ENCODE measurements at regions not wholly inside any gene's neighbourhood (a gene's known extent, or its start where the extent isn't known, plus 50 kb on each side); places are given as distances from the start of the nearest gene placed in this dataset.

- H3K27me3 ChIP-seq (ENCODE audit: control insufficient read depth, insufficient read depth, low read length): no peaks in the 10 kb centered on the region
- H3K9me3 ChIP-seq (ENCODE audit: control insufficient read depth, low read depth, low read length): no peaks in the 10 kb centered on the region
- H3K4me3 ChIP-seq (ENCODE audit: low read length): no peak overlapping the region
- no peaks in the 10 kb centered on the region for H3K36me3 ChIP-seq (ENCODE audit: control insufficient read depth, insufficient read depth, low read length)
- peaks cover 16% of the 10 kb centered on the region for H3K4me1 ChIP-seq (ENCODE audit: control insufficient read depth, insufficient read depth, low read length)
- DNase-seq: no peak
- no peak overlapping the region for H3K27ac ChIP-seq (ENCODE audit: low read length)
- WGBS (ENCODE audit: insufficient coverage, low lambda C conversion rate): no CpG with 5 or more reads among the region's 2 CpGs
Measured at GRCh38 chr15:72858205-72858604, 74.6 kb upstream of the ADPGK start.

DNA sequence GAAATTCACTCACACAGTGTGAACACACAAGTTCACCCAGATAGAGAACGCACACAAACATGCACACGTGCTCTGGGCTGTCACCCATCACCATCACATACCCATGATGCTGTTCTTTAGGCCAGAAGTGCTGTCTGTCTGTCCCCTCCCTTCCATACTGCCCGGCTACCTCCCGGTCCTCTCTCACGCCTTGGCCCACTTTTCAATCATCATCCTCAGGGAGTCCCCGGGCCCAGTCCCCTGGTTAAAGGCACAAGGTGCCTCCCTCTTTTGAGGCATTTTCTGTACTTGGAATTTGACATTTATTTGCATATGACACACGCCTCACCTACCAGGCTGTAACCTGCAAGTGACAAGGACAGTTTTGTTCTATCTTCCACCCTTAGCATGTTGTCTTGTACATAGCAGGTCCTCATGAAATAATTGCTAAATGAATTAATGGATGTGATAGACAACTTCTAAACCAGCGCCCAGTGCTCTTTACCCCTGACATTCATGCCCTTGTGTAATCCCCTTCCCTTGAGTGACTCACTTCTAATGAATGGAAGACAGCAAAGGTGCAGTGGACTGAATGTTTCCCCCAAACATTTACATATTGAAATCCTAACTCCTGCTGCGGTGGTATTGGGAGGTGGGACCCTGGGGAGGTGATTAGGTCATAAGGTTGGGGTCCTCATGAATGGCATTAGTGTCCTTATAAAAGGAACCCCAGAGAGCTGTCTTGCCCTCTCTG lies 73.9 kb upstream of the ADPGK start:
- peak in 1 of 2 donors; percentile 19 for DNase-seq
- peaks cover 16% of the 10 kb centered on the region for H3K4me1 ChIP-seq (ENCODE audit: control insufficient read depth, insufficient read depth, low read length)
- no peak overlapping the region for H3K4me3 ChIP-seq (ENCODE audit: low read length)
- H3K27me3 ChIP-seq (ENCODE audit: control insufficient read depth, insufficient read depth, low read length): no peaks in the 10 kb centered on the region
- no peaks in the 10 kb centered on the region for H3K9me3 ChIP-seq (ENCODE audit: control insufficient read depth, low read depth, low read length)
- no peak overlapping the region for H3K27ac ChIP-seq (ENCODE audit: low read length)
- no peaks in the 10 kb centered on the region for H3K36me3 ChIP-seq (ENCODE audit: control insufficient read depth, insufficient read depth, low read length)
- 40% methylated on average over 1 of the region's 9 CpGs for WGBS (ENCODE audit: insufficient coverage, low lambda C conversion rate)

GRCh38 chr15:72856549-72857040 lies 73.0 kb upstream of the ADPGK start:
- peaks cover 16% of the 10 kb centered on the region for H3K4me1 ChIP-seq (ENCODE audit: control insufficient read depth, insufficient read depth, low read length)
- H3K27ac ChIP-seq (ENCODE audit: low read length): no peak overlapping the region
- H3K36me3 ChIP-seq (ENCODE audit: control insufficient read depth, insufficient read depth, low read length): no peaks in the 10 kb centered on the region
- WGBS (ENCODE audit: insufficient coverage, low lambda C conversion rate): no CpG with 5 or more reads among the region's 5 CpGs
- H3K4me3 ChIP-seq (ENCODE audit: low read length): no peak overlapping the region
- no peak for DNase-seq
- no peaks in the 10 kb centered on the region for H3K27me3 ChIP-seq (ENCODE audit: control insufficient read depth, insufficient read depth, low read length)
- no peaks in the 10 kb centered on the region for H3K9me3 ChIP-seq (ENCODE audit: control insufficient read depth, low read depth, low read length)

GRCh38 chr15:72855791-72856190 lies 72.2 kb upstream of the ADPGK start:
- no peaks in the 10 kb centered on the region for H3K27me3 ChIP-seq (ENCODE audit: control insufficient read depth, insufficient read depth, low read length)
- H3K4me3 ChIP-seq (ENCODE audit: low read length): no peak overlapping the region
- WGBS (ENCODE audit: insufficient coverage, low lambda C conversion rate): no CpG with 5 or more reads among the region's 3 CpGs
- no peak overlapping the region for H3K27ac ChIP-seq (ENCODE audit: low read length)
- DNase-seq: no peak
- no peaks in the 10 kb centered on the region for H3K36me3 ChIP-seq (ENCODE audit: control insufficient read depth, insufficient read depth, low read length)
- H3K9me3 ChIP-seq (ENCODE audit: control insufficient read depth, low read depth, low read length): no peaks in the 10 kb centered on the region
- peaks cover 16% of the 10 kb centered on the region for H3K4me1 ChIP-seq (ENCODE audit: control insufficient read depth, insufficient read depth, low read length)

GRCh38 chr15:72852273-72852672 lies 68.7 kb upstream of the ADPGK start:
- H3K4me3 ChIP-seq (ENCODE audit: low read length): no peak overlapping the region
- H3K4me1 ChIP-seq (ENCODE audit: control insufficient read depth, insufficient read depth, low read length): no peaks in the 10 kb centered on the region
- no peak overlapping the region for H3K27ac ChIP-seq (ENCODE audit: low read length)
- peak in 1 of 2 donors; percentile 9 for DNase-seq
- WGBS (ENCODE audit: insufficient coverage, low lambda C conversion rate): 80% methylated on average over 1 of the region's 3 CpGs
- no peaks in the 10 kb centered on the region for H3K27me3 ChIP-seq (ENCODE audit: control insufficient read depth, insufficient read depth, low read length)
- H3K9me3 ChIP-seq (ENCODE audit: control insufficient read depth, low read depth, low read length): no peaks in the 10 kb centered on the region
- H3K36me3 ChIP-seq (ENCODE audit: control insufficient read depth, insufficient read depth, low read length): no peaks in the 10 kb centered on the region

DNA sequence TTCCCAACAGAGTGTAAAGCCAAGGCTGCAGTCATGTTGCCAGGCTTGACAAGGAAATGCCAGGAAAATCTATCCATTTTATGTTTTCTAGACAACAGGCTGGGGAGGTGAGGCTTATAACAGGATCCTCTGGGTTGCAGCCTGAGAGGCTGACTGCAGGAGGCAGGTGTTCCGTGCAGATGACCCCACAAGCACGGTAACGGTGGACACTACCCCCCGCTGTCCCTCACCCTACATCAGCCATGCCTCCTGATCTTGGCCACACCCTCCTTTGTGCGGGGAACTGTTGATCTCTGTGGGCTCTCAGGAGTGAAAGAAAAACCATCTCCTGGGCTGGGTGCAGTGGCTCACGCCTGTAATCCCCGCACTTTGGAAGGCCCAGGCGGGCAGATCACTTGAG lies 68.0 kb upstream of the ADPGK start:
- DNase-seq: no peak
- Histone ChIP-seq H3K27ac (ENCODE audit: low read length) (no peak overlapping the region), H3K4me3 (ENCODE audit: low read length) (no peak overlapping the region), H3K36me3 (ENCODE audit: control insufficient read depth, insufficient read depth, low read length) (no peaks in the 10 kb centered on the region), H3K27me3 (ENCODE audit: control insufficient read depth, insufficient read depth, low read length) (no peaks in the 10 kb centered on the region), H3K4me1 (ENCODE audit: control insufficient read depth, insufficient read depth, low read length) (no peaks in the 10 kb centered on the region), H3K9me3 (ENCODE audit: control insufficient read depth, low read depth, low read length) (no peaks in the 10 kb centered on the region)
- no CpG with 5 or more reads among the region's 8 CpGs for WGBS (ENCODE audit: insufficient coverage, low lambda C conversion rate)

DNA sequence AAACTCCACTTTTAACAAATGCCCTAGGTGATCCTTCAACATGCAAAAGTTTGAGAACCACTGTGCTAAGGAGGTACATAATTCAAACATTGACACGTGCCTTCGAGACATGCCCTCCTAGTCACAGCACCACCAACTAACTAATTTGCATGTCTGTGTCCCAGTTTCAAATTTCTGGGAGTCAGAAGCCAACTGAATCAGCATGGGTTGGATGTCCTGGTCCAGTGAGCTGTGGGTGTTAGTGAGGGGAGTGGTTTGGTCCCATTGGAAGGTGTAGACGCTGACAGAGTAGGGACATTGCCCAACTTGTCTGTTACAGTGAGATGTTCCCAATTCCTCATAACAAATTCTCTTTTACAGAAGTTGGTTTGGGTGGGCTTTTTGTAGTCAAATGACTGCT lies 67.3 kb upstream of the ADPGK start:
- no peaks in the 10 kb centered on the region for H3K9me3 ChIP-seq (ENCODE audit: control insufficient read depth, low read depth, low read length)
- no peak overlapping the region for H3K27ac ChIP-seq (ENCODE audit: low read length)
- WGBS (ENCODE audit: insufficient coverage, low lambda C conversion rate): no CpG with 5 or more reads among the region's 3 CpGs
- H3K4me3 ChIP-seq (ENCODE audit: low read length): no peak overlapping the region
- H3K4me1 ChIP-seq (ENCODE audit: control insufficient read depth, insufficient read depth, low read length): no peaks in the 10 kb centered on the region
- no peak for DNase-seq
- H3K27me3 ChIP-seq (ENCODE audit: control insufficient read depth, insufficient read depth, low read length): no peaks in the 10 kb centered on the region
- no peaks in the 10 kb centered on the region for H3K36me3 ChIP-seq (ENCODE audit: control insufficient read depth, insufficient read depth, low read length)

DNA sequence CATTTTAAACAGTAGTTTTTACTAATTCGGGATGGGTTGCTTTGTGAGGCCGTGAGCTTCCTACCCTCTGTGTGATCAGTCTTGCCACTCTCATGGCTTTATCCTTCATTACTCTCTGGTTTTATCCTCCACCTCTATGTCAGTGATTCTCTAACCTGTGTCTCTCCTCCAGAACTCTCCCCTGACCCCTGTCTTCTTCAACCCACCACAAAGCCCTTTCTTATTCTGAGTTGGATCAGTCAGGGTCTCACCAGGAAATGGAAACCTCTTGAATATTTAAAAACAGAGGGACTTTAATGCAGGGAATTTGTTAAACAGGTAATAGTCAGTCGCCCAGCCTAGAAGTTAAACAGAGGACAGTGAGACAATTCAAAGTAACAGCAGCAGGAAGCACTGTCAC lies 64.2 kb upstream of the ADPGK start:
- H3K4me3 ChIP-seq (ENCODE audit: low read length): no peak overlapping the region
- H3K36me3 ChIP-seq (ENCODE audit: control insufficient read depth, insufficient read depth, low read length): no peaks in the 10 kb centered on the region
- H3K9me3 ChIP-seq (ENCODE audit: control insufficient read depth, low read depth, low read length): no peaks in the 10 kb centered on the region
- 100% methylated on average over 2 of the region's 3 CpGs for WGBS (ENCODE audit: insufficient coverage, low lambda C conversion rate)
- no peak for DNase-seq
- H3K4me1 ChIP-seq (ENCODE audit: control insufficient read depth, insufficient read depth, low read length): no peaks in the 10 kb centered on the region
- H3K27me3 ChIP-seq (ENCODE audit: control insufficient read depth, insufficient read depth, low read length): no peaks in the 10 kb centered on the region
- no peak overlapping the region for H3K27ac ChIP-seq (ENCODE audit: low read length)

DNA sequence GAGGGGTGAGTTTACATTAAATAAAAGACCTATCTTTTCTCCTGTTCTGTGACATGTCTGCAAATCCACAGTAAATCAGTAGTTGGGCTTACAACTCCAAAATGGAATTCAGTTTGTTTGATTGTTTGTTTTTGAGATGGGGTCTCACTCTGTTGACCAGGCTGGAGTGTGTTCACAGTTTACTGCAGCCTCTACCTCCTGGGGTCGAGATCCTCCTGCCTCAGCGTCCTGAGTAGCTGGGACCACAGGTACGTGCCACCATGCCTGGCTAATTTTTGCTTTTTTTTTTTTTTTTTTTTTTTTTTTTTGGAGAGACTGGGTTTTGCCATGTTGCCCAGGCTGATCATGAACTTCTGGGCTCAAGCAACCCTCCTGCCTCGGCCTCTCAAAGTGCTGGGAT lies 63.5 kb upstream of the ADPGK start:
- Histone ChIP-seq H3K27ac (ENCODE audit: low read length) (no peak overlapping the region), H3K27me3 (ENCODE audit: control insufficient read depth, insufficient read depth, low read length) (no peaks in the 10 kb centered on the region)
- WGBS (ENCODE audit: insufficient coverage, low lambda C conversion rate): no CpG with 5 or more reads among the region's 4 CpGs

DNA sequence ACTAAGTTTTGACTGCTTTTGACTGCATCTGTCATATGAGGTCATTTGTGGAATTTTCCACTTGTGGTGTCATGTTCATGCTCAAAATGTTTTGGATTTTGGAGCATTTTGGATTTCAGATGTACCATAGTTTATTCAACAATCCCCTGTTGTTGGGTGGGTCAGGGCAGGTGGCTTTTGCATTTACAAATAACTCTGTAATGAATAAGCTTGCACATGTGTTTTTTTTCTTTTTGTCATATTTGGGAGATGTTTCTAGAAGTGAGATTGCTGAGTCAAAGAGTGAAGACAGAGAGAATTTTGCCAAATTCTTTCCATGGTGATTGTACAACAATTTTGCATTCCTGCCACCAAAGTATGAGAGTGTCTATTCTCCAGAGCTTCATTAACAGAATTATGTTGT lies 62.4 kb upstream of the ADPGK start:
- DNase-seq: no peak
- H3K4me1 ChIP-seq (ENCODE audit: control insufficient read depth, insufficient read depth, low read length): no peaks in the 10 kb centered on the region

More for the DNA sequence above, 63.5 kb upstream of the ADPGK start:
- no peak for DNase-seq
- H3K36me3 ChIP-seq (ENCODE audit: control insufficient read depth, insufficient read depth, low read length): no peaks in the 10 kb centered on the region
- no peak overlapping the region for H3K4me3 ChIP-seq (ENCODE audit: low read length)
- no peaks in the 10 kb centered on the region for H3K4me1 ChIP-seq (ENCODE audit: control insufficient read depth, insufficient read depth, low read length)
- no peaks in the 10 kb centered on the region for H3K9me3 ChIP-seq (ENCODE audit: control insufficient read depth, low read depth, low read length)

DNA sequence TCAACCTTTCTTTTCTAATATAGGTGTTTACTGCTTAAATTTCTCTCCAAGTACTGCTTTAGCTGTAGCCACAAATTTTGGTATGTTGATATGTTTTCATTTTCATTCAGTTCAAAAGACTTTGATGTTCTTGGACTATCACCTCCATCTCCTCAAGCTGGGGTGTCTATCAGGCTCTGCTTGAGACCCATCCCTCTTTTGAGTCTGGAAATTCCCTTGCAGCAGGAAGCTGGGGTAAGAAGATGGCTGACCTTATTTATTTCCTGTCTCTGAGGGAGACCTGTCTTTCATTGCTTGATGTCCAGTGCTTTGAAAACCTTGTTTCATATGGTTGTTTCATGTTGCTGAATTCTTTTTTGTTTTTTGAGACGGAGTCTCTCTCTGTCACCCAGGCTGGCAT lies 60.5 kb upstream of the ADPGK start:
- Histone ChIP-seq H3K9me3 (ENCODE audit: control insufficient read depth, low read depth, low read length) (no peaks in the 10 kb centered on the region), H3K4me3 (ENCODE audit: low read length) (no peak overlapping the region), H3K36me3 (ENCODE audit: control insufficient read depth, insufficient read depth, low read length) (no peaks in the 10 kb centered on the region), H3K27me3 (ENCODE audit: control insufficient read depth, insufficient read depth, low read length) (no peaks in the 10 kb centered on the region), H3K4me1 (ENCODE audit: control insufficient read depth, insufficient read depth, low read length) (no peaks in the 10 kb centered on the region), H3K27ac (ENCODE audit: low read length) (no peak overlapping the region)
- DNase-seq: no peak
- no CpG with 5 or more reads among the region's 1 CpG for WGBS (ENCODE audit: insufficient coverage, low lambda C conversion rate)

More for the DNA sequence above, 62.4 kb upstream of the ADPGK start:
- Histone ChIP-seq H3K27ac (ENCODE audit: low read length) (no peak overlapping the region), H3K9me3 (ENCODE audit: control insufficient read depth, low read depth, low read length) (no peaks in the 10 kb centered on the region), H3K36me3 (ENCODE audit: control insufficient read depth, insufficient read depth, low read length) (no peaks in the 10 kb centered on the region), H3K27me3 (ENCODE audit: control insufficient read depth, insufficient read depth, low read length) (no peaks in the 10 kb centered on the region), H3K4me3 (ENCODE audit: low read length) (no peak overlapping the region)
